GM12892 (cell line): ENCODE measurements at regions not wholly inside any gene's neighbourhood (a gene's known extent, or its start where the extent isn't known, plus 50 kb on each side); places are given as distances from the start of the nearest gene placed in this dataset.

Experiments used
- POLR2A ChIP-seq: IDR thresholded peaks from 2 replicates; pipeline ENCODE4 v1.6.1; 2011; ENCODE audit warnings: low read depth, low read length, control low read depth
- POLR2AphosphoS5 ChIP-seq: IDR thresholded peaks from 2 replicates; pipeline ENCODE4 v1.6.1; 2011; ENCODE audit warnings: low read depth, low read length, control low read depth

GRCh38 chr2:172287605-172288315, 139.6 kb upstream of the ITGA6 start:
- TF ChIP-seq POLR2A, result no peak
- TF ChIP-seq POLR2AphosphoS5, result no peak
